Fibroblast of skin of right biceps (primary cell): ENCODE measurements at regions not wholly inside any gene's neighbourhood (a gene's known extent, or its start where the extent isn't known, plus 50 kb on each side); places are given as distances from the start of the nearest gene placed in this dataset.
"Not testable (repeated sequence)": the region's sequence is repeated elsewhere in the genome, so short reads cannot be mapped to it uniquely, and the experiment has no call there.

Experiments used
- DNase-seq: peaks from one replicate; pipeline ENCODE4 v3.0.0-alpha.2; 2013

DNA sequence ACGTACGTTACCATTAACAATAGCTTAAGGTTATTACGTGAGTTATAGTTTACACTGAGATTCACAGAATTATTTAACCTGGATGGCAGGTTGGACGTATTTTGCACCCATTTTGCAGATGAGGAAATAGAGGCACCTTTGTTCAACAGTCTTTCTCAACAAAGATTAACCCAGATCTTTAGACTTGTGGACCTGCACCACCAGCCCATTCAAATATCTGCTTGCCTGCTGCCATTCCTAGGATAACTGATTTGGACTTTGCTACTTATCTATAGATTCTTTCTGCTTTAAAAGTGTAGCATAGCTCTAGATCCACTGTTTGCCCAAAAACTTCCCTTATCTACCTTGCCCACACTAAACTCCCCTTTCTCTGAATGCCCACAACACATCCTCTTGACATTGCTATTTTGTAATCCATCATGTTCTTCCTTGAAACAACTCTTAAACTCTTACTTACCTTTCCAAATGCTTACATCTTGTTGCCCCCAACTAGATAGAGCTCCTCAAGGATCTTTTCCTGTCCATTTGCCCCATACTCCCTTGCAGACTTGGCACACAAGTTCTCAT, 56.4 kb upstream of the TNFAIP3 start:
- no peak for DNase-seq

- peak; percentile 83 for DNase-seq
Measured at GRCh38 chr6:137811121-137811915, 55.7 kb upstream of the TNFAIP3 start.

- no peak for DNase-seq
Measured at GRCh38 chr6:137811916-137812553, 55.0 kb upstream of the TNFAIP3 start.

GRCh38 chr6:137813308-137813970, 53.6 kb upstream of the TNFAIP3 start:
- DNase-seq, result no peak

DNA sequence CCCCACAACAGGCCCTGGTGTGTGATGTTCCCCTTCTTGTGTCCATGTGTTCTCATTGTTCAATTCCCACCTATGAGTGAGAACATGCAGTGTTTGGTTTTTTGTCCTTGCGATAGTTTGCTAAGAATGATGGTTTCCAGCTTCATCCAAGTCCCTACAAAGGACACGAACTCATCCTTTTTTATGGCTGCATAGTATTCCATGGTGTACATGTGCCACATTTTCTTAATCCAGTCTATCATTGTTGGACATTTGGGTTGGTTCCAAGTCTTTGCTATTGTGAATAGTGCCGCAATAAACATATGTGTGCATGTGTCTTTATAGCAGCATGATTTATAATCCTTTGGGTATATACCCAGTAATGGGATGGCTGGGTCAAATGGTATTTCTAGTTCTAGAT, 53.0 kb upstream of the TNFAIP3 start:
- DNase-seq, result not testable (repeated sequence)

- DNase-seq, result no peak
Measured at GRCh38 chr6:137815692-137816091, 51.4 kb upstream of the TNFAIP3 start.

GRCh38 chr6:137816133-137816579, 50.9 kb upstream of the TNFAIP3 start:
- DNase-seq, result no peak

DNA sequence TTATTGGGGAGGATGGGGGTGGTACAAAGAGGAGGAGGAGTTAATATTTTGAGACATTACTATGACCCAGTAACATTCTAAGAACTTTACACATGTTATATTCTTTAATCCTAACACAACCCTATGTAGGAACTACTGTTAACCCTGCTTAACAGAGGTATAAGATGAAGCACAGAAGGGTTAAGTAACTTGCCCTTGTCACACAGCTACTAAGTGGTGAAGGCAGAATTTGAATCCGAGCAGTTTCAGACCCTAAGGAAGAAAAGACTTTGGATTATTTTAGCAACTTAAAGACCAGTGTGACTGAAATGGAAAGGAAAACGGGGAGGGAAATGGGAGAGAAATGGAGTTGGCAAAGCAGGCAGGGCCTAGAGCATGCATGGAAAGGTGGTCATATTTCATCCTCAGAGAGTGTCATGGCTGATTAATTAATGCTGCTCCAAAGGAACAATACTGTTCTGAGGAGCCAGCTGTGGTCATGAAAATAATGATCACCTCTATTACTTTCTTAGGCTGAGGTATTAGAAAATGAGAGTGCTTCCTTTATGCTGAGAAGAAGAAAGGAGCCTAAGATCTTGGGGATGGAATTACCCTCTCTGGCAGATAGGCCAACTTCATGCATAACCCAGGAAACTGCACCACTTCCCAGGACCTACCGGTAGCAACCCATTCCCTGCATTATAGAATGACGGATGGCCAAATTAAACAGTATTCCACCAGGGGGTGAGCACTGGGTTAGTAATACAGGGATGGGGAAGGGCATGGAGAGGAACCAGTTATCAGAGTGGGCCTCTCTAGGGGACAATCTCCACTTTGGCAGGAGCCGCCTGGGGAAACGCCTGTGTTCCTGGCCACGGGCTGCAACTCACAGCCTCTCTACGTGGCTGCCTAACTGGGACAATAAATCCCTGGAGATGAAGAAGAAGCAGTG, 50.1 kb upstream of the TNFAIP3 start:
- DNase-seq, result no peak
